ENCODE measurements at regions not wholly inside any gene's neighbourhood (a gene's known extent, or its start where the extent isn't known, plus 50 kb on each side); places are given as distances from the start of the nearest gene placed in this dataset.

DNA sequence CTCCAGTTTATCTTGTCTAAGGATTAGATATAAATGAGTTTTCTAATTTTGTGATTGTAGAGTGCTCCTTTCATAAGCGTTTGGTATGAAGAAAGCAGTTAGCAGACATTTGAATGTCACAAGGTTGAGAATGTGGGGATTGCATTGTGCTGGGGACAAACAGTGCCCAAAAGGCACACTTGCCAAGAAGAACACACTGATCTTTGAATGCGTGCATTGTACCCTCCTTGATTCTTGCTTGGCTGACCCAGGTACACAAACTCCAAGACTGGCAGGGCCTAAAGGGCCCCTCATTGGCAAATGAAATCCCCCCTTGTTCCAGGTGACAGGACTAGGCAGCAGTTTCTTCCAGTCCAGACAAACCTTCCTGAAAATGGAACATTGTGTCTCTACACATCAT, 96.9 kb upstream of the LIFR start (continued):
- TF ChIP-seq, protein P1, sequence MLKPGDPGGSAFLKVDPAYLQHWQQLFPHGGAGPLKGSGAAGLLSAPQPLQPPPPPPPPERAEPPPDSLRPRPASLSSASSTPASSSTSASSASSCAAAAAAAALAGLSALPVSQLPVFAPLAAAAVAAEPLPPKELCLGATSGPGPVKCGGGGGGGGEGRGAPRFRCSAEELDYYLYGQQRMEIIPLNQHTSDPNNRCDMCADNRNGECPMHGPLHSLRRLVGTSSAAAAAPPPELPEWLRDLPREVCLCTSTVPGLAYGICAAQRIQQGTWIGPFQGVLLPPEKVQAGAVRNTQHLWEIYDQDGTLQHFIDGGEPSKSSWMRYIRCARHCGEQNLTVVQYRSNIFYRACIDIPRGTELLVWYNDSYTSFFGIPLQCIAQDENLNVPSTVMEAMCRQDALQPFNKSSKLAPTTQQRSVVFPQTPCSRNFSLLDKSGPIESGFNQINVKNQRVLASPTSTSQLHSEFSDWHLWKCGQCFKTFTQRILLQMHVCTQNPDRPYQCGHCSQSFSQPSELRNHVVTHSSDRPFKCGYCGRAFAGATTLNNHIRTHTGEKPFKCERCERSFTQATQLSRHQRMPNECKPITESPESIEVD (tag by site-specific recombination; IDR thresholded peaks at IDR 0.05), result no peak
- TF ChIP-seq WT1 (tag by site-specific recombination; IDR thresholded peaks at IDR 0.05) (no peak), GLIS1 (tag by site-specific recombination; IDR thresholded peaks at IDR 0.05) (no peak), FEZF1 (tag by site-specific recombination; IDR thresholded peaks at IDR 0.05) (no peak)

GRCh38 chr5:38655691-38656090, 99.2 kb upstream of the LIFR start:
- CTCF ChIA-PET, result interaction anchor here (0.6 to 1.6 kb wide), 4 partner anchors 76 to 469 kb away, joined by 3 to 5 read pairs (median 4); no protein-coding TSS in a partner anchor
- TF ChIP-seq, protein P1 (tag by site-specific recombination; IDR thresholded peaks at IDR 0.05), result no peak
- TF ChIP-seq GLIS1 (tag by site-specific recombination; IDR thresholded peaks at IDR 0.05) (no peak), ZBTB11 (tag by site-specific recombination; conservative IDR thresholded peaks at IDR 0.05; ENCODE audit: low read depth) (no peak), ZNF112 (tag by site-specific recombination; IDR thresholded peaks at IDR 0.05) (no peak), ZNF2 (tag by site-specific recombination; IDR thresholded peaks at IDR 0.05) (no peak), ZNF354C (tag by site-specific recombination; IDR thresholded peaks at IDR 0.05; ENCODE audit: borderline replicate concordance, low read depth) (no peak), HOXC10 (CRISPR knock-in tag; IDR thresholded peaks at IDR 0.05) (no peak), ZNF776 (tag by site-specific recombination; IDR thresholded peaks at IDR 0.05; ENCODE audit: borderline replicate concordance) (no peak), ZSCAN16 (tag by site-specific recombination; IDR thresholded peaks at IDR 0.05) (no peak), HOXA7 (CRISPR knock-in tag; IDR thresholded peaks at IDR 0.05; ENCODE audit: borderline replicate concordance) (no peak), ZNF785 (tag by site-specific recombination; IDR thresholded peaks at IDR 0.05) (no peak), ZNF670 (tag by site-specific recombination; IDR thresholded peaks at IDR 0.05; ENCODE audit: low read depth) (no peak), ZNF157 (tag by site-specific recombination; IDR thresholded peaks at IDR 0.05) (no peak), ZNF558 (tag by site-specific recombination; IDR thresholded peaks at IDR 0.05) (no peak), ZNF169 (tag by site-specific recombination; IDR thresholded peaks at IDR 0.05) (no peak), ZNF214 (tag by site-specific recombination; IDR thresholded peaks at IDR 0.05; ENCODE audit: borderline replicate concordance) (no peak), PRDM2 (tag by site-specific recombination; IDR thresholded peaks at IDR 0.05; ENCODE audit: borderline replicate concordance) (no peak)
- TF ChIP-seq, protein P2, sequence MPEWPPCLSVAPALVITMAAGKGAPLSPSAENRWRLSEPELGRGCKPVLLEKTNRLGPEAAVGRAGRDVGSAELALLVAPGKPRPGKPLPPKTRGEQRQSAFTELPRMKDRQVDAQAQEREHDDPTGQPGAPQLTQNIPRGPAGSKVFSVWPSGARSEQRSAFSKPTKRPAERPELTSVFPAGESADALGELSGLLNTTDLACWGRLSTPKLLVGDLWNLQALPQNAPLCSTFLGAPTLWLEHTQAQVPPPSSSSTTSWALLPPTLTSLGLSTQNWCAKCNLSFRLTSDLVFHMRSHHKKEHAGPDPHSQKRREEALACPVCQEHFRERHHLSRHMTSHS (tag by site-specific recombination; IDR thresholded peaks at IDR 0.05), result no peak
- peaks cover 6% of the 10 kb centered on the region for H3K4me1 ChIP-seq (ENCODE audit: control insufficient read depth, insufficient read depth, low read length)
- H3K36me3 ChIP-seq (ENCODE audit: control insufficient read depth in 2 of 2, insufficient read depth in 1 of 2, low read length in 2 of 2), result no peaks in the 10 kb centered on the region
- POLR2A ChIA-PET, result interaction anchor here (1.1 kb wide), 1 partner anchor 25 kb away, joined by 3 read pairs; no protein-coding TSS in a partner anchor
- no peaks in the 10 kb centered on the region for H3K9me3 ChIP-seq (ENCODE audit: control insufficient read depth, insufficient read depth, low read depth, low read length)
- no peak overlapping the region for H3K27ac ChIP-seq (ENCODE audit: extremely low read depth, low read depth, low read length)
- no peak overlapping the region for H3K4me3 ChIP-seq (ENCODE audit: low read depth, low read length)
